Adrenal gland (tissue), 5 donors: ENCODE measurements at regions not wholly inside any gene's neighbourhood (a gene's known extent, or its start where the extent isn't known, plus 50 kb on each side); places are given as distances from the start of the nearest gene placed in this dataset.

Experiments
- CTCF ChIP-seq, 6 experiments: fragments of 450-650 bp in 4 of 6; fragments of 200-600 bp in 2 of 6; sonication (generic) in 1 of 6; IDR thresholded peaks; 1 replicate in 5 of 6; 2 replicates in 1 of 6; pipeline versions ENCODE4 v1.5.1 to v1.8.0; 2016 to 2021; ENCODE audit warnings: antibody characterized with exemption in 6 of 6, mild to moderate bottlenecking in 2 of 6, moderate library complexity in 1 of 6
- POLR2A ChIP-seq, 2 donors: fragments of 450-650 bp; IDR thresholded peaks; one replicate each; pipeline ENCODE4 v1.6.1; 2017; ENCODE audit warnings: antibody characterized with exemption in 2 of 2, mild to moderate bottlenecking in 2 of 2, moderate library complexity in 1 of 2
- donor health status: DM: no; HTN: no; CAD: no.

- TF ChIP-seq CTCF (IDR thresholded peaks at IDR 0.05) (no peak), POLR2A (IDR thresholded peaks at IDR 0.05) (peak in 1 of 2 donors; percentile 14)
Measured at GRCh38 chr1:234780112-234780511, 170.1 kb upstream of the IRF2BP2 start.
